ENCODE measurements at regions not wholly inside any gene's neighbourhood (a gene's known extent, or its start where the extent isn't known, plus 50 kb on each side); places are given as distances from the start of the nearest gene placed in this dataset.

- TF ChIP-seq, protein P1, sequence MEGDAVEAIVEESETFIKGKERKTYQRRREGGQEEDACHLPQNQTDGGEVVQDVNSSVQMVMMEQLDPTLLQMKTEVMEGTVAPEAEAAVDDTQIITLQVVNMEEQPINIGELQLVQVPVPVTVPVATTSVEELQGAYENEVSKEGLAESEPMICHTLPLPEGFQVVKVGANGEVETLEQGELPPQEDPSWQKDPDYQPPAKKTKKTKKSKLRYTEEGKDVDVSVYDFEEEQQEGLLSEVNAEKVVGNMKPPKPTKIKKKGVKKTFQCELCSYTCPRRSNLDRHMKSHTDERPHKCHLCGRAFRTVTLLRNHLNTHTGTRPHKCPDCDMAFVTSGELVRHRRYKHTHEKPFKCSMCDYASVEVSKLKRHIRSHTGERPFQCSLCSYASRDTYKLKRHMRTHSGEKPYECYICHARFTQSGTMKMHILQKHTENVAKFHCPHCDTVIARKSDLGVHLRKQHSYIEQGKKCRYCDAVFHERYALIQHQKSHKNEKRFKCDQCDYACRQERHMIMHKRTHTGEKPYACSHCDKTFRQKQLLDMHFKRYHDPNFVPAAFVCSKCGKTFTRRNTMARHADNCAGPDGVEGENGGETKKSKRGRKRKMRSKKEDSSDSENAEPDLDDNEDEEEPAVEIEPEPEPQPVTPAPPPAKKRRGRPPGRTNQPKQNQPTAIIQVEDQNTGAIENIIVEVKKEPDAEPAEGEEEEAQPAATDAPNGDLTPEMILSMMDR (IDR thresholded peaks at IDR 0.05 in 2 of 3, conservative IDR thresholded peaks at IDR 0.05 in 1 of 3; ENCODE audit: insufficient read depth in 2 of 3, low read depth in 1 of 3, low read length in 3 of 3) = no peak
- TF ChIP-seq EP300 (IDR thresholded peaks at IDR 0.05; ENCODE audit: low read length) = no peak
- no peak for TF ChIP-seq EGR1 (conservative IDR thresholded peaks at IDR 0.05)
Observed at GRCh38 chr2:121860758-121861227, 105.3 kb downstream of the TSN start.
